ENCODE measurements at regions not wholly inside any gene's neighbourhood (a gene's known extent, or its start where the extent isn't known, plus 50 kb on each side); places are given as distances from the start of the nearest gene placed in this dataset.
A peak's percentile ranks its signal among the peaks of the same experiment; 100 is the strongest.

DNA sequence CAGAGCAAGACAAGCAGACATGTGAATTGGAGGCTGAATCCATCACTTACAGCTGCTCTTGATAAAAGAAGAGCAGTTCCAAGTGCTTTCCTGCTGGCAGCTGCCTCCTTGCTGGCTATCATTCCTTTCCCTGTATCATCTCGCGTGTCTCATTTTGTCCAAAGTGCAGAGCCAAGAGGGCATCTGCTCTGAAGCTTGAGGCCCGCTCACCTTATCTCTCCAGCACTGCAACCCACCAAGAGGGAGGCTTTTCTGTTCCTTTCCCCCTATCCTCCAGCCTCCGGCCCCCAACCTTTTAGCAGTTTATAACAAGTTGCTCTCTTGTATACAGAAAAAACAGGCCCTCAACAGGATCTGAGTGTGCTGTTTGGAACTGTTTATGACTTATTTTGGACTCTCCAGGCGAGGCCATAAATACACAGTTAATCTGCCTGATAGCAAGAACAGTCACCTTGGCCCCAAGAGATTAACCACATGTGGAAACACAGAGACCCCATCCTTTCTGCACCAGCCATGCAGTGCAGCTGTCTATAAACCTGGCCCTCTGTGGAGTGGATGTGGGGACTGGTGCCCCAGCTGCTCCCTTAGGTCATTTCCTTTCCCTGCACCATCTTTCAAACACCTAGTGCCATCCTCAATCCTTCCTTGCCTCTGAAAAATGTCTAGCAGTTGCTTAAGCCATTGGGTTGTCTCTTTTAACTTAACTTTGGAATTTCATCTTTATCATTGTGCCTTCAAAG, 172.5 kb upstream of the FERMT1 start:
- no peak overlapping the region for H3K4ac ChIP-seq (ENCODE audit: low read depth, low read length)
- no peak overlapping the region for H2BK120ac ChIP-seq (ENCODE audit: low read depth, low read length, poor library complexity, severe bottlenecking)
- no peak overlapping the region for H3K18ac ChIP-seq (ENCODE audit: insufficient read length, low read depth, low read length)
- H3K23ac ChIP-seq (ENCODE audit: insufficient read length, low read depth, low read length), result no peak overlapping the region
- TF ChIP-seq, protein P1, sequence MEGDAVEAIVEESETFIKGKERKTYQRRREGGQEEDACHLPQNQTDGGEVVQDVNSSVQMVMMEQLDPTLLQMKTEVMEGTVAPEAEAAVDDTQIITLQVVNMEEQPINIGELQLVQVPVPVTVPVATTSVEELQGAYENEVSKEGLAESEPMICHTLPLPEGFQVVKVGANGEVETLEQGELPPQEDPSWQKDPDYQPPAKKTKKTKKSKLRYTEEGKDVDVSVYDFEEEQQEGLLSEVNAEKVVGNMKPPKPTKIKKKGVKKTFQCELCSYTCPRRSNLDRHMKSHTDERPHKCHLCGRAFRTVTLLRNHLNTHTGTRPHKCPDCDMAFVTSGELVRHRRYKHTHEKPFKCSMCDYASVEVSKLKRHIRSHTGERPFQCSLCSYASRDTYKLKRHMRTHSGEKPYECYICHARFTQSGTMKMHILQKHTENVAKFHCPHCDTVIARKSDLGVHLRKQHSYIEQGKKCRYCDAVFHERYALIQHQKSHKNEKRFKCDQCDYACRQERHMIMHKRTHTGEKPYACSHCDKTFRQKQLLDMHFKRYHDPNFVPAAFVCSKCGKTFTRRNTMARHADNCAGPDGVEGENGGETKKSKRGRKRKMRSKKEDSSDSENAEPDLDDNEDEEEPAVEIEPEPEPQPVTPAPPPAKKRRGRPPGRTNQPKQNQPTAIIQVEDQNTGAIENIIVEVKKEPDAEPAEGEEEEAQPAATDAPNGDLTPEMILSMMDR (conservative IDR thresholded peaks at IDR 0.05), result no peak
- H2AFZ ChIP-seq (ENCODE audit: low read length), result no peak overlapping the region
- no peaks in the 10 kb centered on the region for H3K23me2 ChIP-seq (ENCODE audit: insufficient read length, low read depth, low read length, poor library complexity, severe bottlenecking)
- Mint-ChIP-seq H3K9me3 (no peaks in the 10 kb centered on the region), H3K27me3 (ENCODE audit: low read depth) (no peaks in the 10 kb centered on the region), H3K36me3 (ENCODE audit: insufficient read depth in 1 of 3, low read depth in 3 of 3) (no peaks in the 10 kb centered on the region), H3K4me3 (no peak overlapping the region), H3K4me1 (no peaks in the 10 kb centered on the region), H3K27ac (peak overlapping the region in 1 of 3 experiments; percentile 62; a peak in 1 of 7 replicates)
- no peaks in the 10 kb centered on the region for H4K20me1 ChIP-seq (ENCODE audit: control insufficient read depth, insufficient read depth, insufficient read length)
- DNase-seq, result no peak
- no peak overlapping the region for H2BK12ac ChIP-seq (ENCODE audit: insufficient read length, low read depth, low read length)
- no peak overlapping the region for H2AK5ac ChIP-seq (ENCODE audit: insufficient read length, low read length)
- H2BK20ac ChIP-seq (ENCODE audit: low read depth, low read length, poor library complexity, severe bottlenecking), result no peak overlapping the region
- H3K27me3 ChIP-seq (ENCODE audit: insufficient read depth, low read length), result no peaks in the 10 kb centered on the region
- no peaks in the 10 kb centered on the region for H3K4me1 ChIP-seq (ENCODE audit: insufficient read depth, low read length)
- H3K27ac ChIP-seq (ENCODE audit: insufficient read length, low read depth, low read length), result no peak overlapping the region
- H3K9ac ChIP-seq (ENCODE audit: extremely low read depth, insufficient read length, low read length), result no peak overlapping the region
- H3K56ac ChIP-seq (ENCODE audit: insufficient read length, low read depth, low read length), result no peak overlapping the region
- no peak overlapping the region for H2BK5ac ChIP-seq (ENCODE audit: insufficient read length, low read length)
- H3K14ac ChIP-seq (ENCODE audit: insufficient read depth, low read length), result no peak overlapping the region
- no peaks in the 10 kb centered on the region for H3K79me1 ChIP-seq (ENCODE audit: insufficient read depth, low read depth, low read length, poor library complexity, severe bottlenecking)
- no peak overlapping the region for H4K8ac ChIP-seq (replicated peaks; ENCODE audit: insufficient read length, low read depth, low read length)
- no peak overlapping the region for H4K91ac ChIP-seq (ENCODE audit: insufficient read length, low read depth, low read length)
- no peak overlapping the region for H3K4me2 ChIP-seq (ENCODE audit: insufficient read depth, insufficient read length, low read length)
- H3K79me2 ChIP-seq (ENCODE audit: insufficient read depth, low read length), result no peaks in the 10 kb centered on the region
- no peak overlapping the region for H3T11ph ChIP-seq (ENCODE audit: low read length)
- H4K5ac ChIP-seq (ENCODE audit: insufficient read length, low read depth, low read length), result no peak overlapping the region
- H3K9me3 ChIP-seq (ENCODE audit: control insufficient read depth, low read depth, low read length), result no peaks in the 10 kb centered on the region
- WGBS (ENCODE audit: extremely low coverage, insufficient read length, low lambda C conversion rate), result no CpG with 5 or more reads among the region's 5 CpGs
- H2BK15ac ChIP-seq (ENCODE audit: low read depth, low read length), result no peak overlapping the region

All from H9 (cell line).